H9 (cell line): ENCODE measurements at regions not wholly inside any gene's neighbourhood (a gene's known extent, or its start where the extent isn't known, plus 50 kb on each side); places are given as distances from the start of the nearest gene placed in this dataset.
"Not testable (repeated sequence)": the region's sequence is repeated elsewhere in the genome, so short reads cannot be mapped to it uniquely, and the experiment has no call there.

ENCODE experiments used
- DNase-seq: peaks from one replicate; pipeline ENCODE4 v3.0.0-alpha.2; 2017
- H2AFZ ChIP-seq: one replicate; pipeline ENCODE4 v1.6.1; 2013; ENCODE audit warnings: mild to moderate bottlenecking, low read length, control low read depth, moderate library complexity
- H2AK5ac ChIP-seq: 2 replicates; pipeline ENCODE4 v1.6.1; 2013; ENCODE audit warnings: low read length, control low read depth, mixed read lengths; ENCODE audit not compliant: insufficient read length
- H2BK120ac ChIP-seq: one replicate; pipeline ENCODE4 v1.6.1; 2013; ENCODE audit warnings: low read depth, mild to moderate bottlenecking, low read length, control low read depth, inconsistent platforms; ENCODE audit not compliant: poor library complexity, severe bottlenecking
- H2BK12ac ChIP-seq: 2 replicates; pipeline ENCODE4 v1.6.1; 2013; ENCODE audit warnings: low read length, control low read depth, mixed read lengths, low read depth; ENCODE audit not compliant: insufficient read length
- H2BK15ac ChIP-seq: 2 replicates; pipeline ENCODE4 v1.6.1; 2013; ENCODE audit warnings: low read depth, low read length, control low read depth
- H2BK20ac ChIP-seq: one replicate; pipeline ENCODE4 v1.6.1; 2013; ENCODE audit warnings: low read depth, mild to moderate bottlenecking, low read length, control low read depth, inconsistent platforms; ENCODE audit not compliant: poor library complexity, severe bottlenecking
- H2BK5ac ChIP-seq: 2 replicates; pipeline ENCODE4 v1.6.1; 2013; ENCODE audit warnings: low read length, control low read depth, mixed read lengths; ENCODE audit not compliant: insufficient read length
- H3K14ac ChIP-seq: 2 replicates; pipeline ENCODE4 v1.6.1; 2013; ENCODE audit warnings: low read length, control low read depth; ENCODE audit not compliant: insufficient read depth
- H3K18ac ChIP-seq: 2 replicates; pipeline ENCODE4 v1.6.1; 2013; ENCODE audit warnings: low read depth, mild to moderate bottlenecking, mixed read lengths, low read length, control low read depth; ENCODE audit not compliant: insufficient read length
- H3K23ac ChIP-seq: 2 replicates; pipeline ENCODE4 v1.6.1; 2013; ENCODE audit warnings: low read length, control low read depth, mixed read lengths, low read depth; ENCODE audit not compliant: insufficient read length
- H3K23me2 ChIP-seq: 2 replicates; pipeline ENCODE4 v1.6.1; 2013; ENCODE audit warnings: low read depth, mild to moderate bottlenecking, mixed read lengths, low read length, control low read depth; ENCODE audit not compliant: insufficient read length, poor library complexity, severe bottlenecking
- H3K27ac ChIP-seq: 2 replicates; pipeline ENCODE4 v1.5.1; 2013; ENCODE audit warnings: low read length, control low read depth, mixed read lengths, low read depth; ENCODE audit not compliant: insufficient read length
- H3K27me3 ChIP-seq: 2 replicates; pipeline ENCODE4 v1.6.1; 2013; ENCODE audit warnings: low read length, control low read depth, inconsistent platforms; ENCODE audit not compliant: insufficient read depth
- H3K4ac ChIP-seq: 2 replicates; pipeline ENCODE4 v1.6.1; 2013; ENCODE audit warnings: low read depth, mild to moderate bottlenecking, control low read depth, inconsistent platforms, low read length, moderate library complexity
- H3K4me1 ChIP-seq: 2 replicates; pipeline ENCODE4 v1.6.1; 2013; ENCODE audit warnings: low read length, control low read depth, inconsistent platforms; ENCODE audit not compliant: insufficient read depth
- H3K4me2 ChIP-seq: 2 replicates; pipeline ENCODE4 v1.6.1; 2013; ENCODE audit warnings: low read length, control low read depth, mixed read lengths; ENCODE audit not compliant: insufficient read length, insufficient read depth
- H3K56ac ChIP-seq: 2 replicates; pipeline ENCODE4 v1.6.1; 2013; ENCODE audit warnings: low read depth, mild to moderate bottlenecking, mixed read lengths, low read length, control low read depth; ENCODE audit not compliant: insufficient read length
- H3K79me1 ChIP-seq: 2 replicates; pipeline ENCODE4 v1.6.1; 2013; ENCODE audit warnings: low read depth, mild to moderate bottlenecking, moderate library complexity, low read length, control low read depth, inconsistent platforms; ENCODE audit not compliant: insufficient read depth, poor library complexity, severe bottlenecking
- H3K79me2 ChIP-seq: 2 replicates; pipeline ENCODE4 v1.6.1; 2013; ENCODE audit warnings: low read length, control low read depth, inconsistent platforms; ENCODE audit not compliant: insufficient read depth
- H3K9ac ChIP-seq: 2 replicates; pipeline ENCODE4 v1.6.1; 2013; ENCODE audit warnings: low read length, control low read depth, mixed read lengths; ENCODE audit not compliant: insufficient read length; ENCODE audit errors: extremely low read depth
- H3K9me3 ChIP-seq: one replicate; pipeline ENCODE4 v1.6.1; 2013; ENCODE audit warnings: low read depth, low read length, inconsistent platforms; ENCODE audit not compliant: control insufficient read depth
- H3T11ph ChIP-seq: one replicate; pipeline ENCODE4 v1.6.1; 2013; ENCODE audit warnings: mild to moderate bottlenecking, low read length, control low read depth, inconsistent platforms
- H4K20me1 ChIP-seq: one replicate; pipeline ENCODE4 v1.6.1; 2013; ENCODE audit not compliant: control insufficient read depth, insufficient read length, insufficient read depth
- H4K5ac ChIP-seq: 2 replicates; pipeline ENCODE4 v1.6.1; 2013; ENCODE audit warnings: low read depth, mild to moderate bottlenecking, mixed read lengths, low read length, control low read depth; ENCODE audit not compliant: insufficient read length
- H4K8ac ChIP-seq: replicated peaks from 2 replicates; pipeline ENCODE4 v1.6.1; 2013; ENCODE audit warnings: low read length, control low read depth, mixed read lengths, low read depth; ENCODE audit not compliant: insufficient read length
- H4K91ac ChIP-seq: 2 replicates; pipeline ENCODE4 v1.6.1; 2013; ENCODE audit warnings: low read depth, mild to moderate bottlenecking, moderate library complexity, mixed read lengths, low read length, control low read depth; ENCODE audit not compliant: insufficient read length
- H3K27ac Mint-ChIP-seq, 3 experiments: 2 replicates in 2 of 3; 3 replicates in 1 of 3; pipeline ENCODE4 v1.8.0; 2020 to 2021; ENCODE audit warnings: mixed read lengths in 3 of 3, mild to moderate bottlenecking in 1 of 3, moderate library complexity in 1 of 3
- H3K27me3 Mint-ChIP-seq: 2 replicates; pipeline ENCODE4 v1.8.0; 2021; ENCODE audit warnings: low read depth, mild to moderate bottlenecking, moderate library complexity, mixed read lengths
- H3K36me3 Mint-ChIP-seq, 3 experiments: 2 replicates in 2 of 3; 3 replicates in 1 of 3; pipeline ENCODE4 v1.8.0; 2020 to 2021; ENCODE audit warnings: low read depth in 3 of 3, mixed read lengths in 3 of 3; ENCODE audit not compliant: insufficient read depth in 1 of 3
- H3K4me1 Mint-ChIP-seq, 2 experiments: 2 replicates each; pipeline ENCODE4 v1.8.0; 2020; ENCODE audit warnings: mixed read lengths in 2 of 2
- H3K4me3 Mint-ChIP-seq, 2 experiments: 2 replicates in 1 of 2; 3 replicates in 1 of 2; pipeline ENCODE4 v1.8.0; 2020 to 2021; ENCODE audit warnings: mild to moderate bottlenecking in 2 of 2, mixed read lengths in 2 of 2, moderate library complexity in 1 of 2
- H3K9me3 Mint-ChIP-seq, 2 experiments: 2 replicates in 1 of 2; 3 replicates in 1 of 2; pipeline ENCODE4 v1.8.0; 2020; ENCODE audit warnings: mild to moderate bottlenecking in 2 of 2, mixed read lengths in 2 of 2, moderate library complexity in 1 of 2
- WGBS: extraction: QIAGEN DNeasy Blood & Tissue Kit; methylation state at CpG from one replicate; pipeline ENCODE4 v1.1.7; 2013; ENCODE audit warnings: missing lambda C conversion rate, low lambda C conversion rate, mixed read lengths; ENCODE audit not compliant: insufficient read length; ENCODE audit errors: extremely low coverage; 5-methylcytosine and 5-hydroxymethylcytosine counted together

- H3K4me3 Mint-ChIP-seq, H2BK12ac ChIP-seq, H3K79me2 ChIP-seq, H2AFZ ChIP-seq, H3K27me3 Mint-ChIP-seq, H3K56ac ChIP-seq, H3K23me2 ChIP-seq, H2BK5ac ChIP-seq, H2BK20ac ChIP-seq, H3K9ac ChIP-seq, H4K20me1 ChIP-seq, H2AK5ac ChIP-seq, DNase-seq, H3K4ac ChIP-seq, H3K18ac ChIP-seq, H2BK120ac ChIP-seq, H4K91ac ChIP-seq, H3K9me3 Mint-ChIP-seq, H4K8ac ChIP-seq, H3K79me1 ChIP-seq, H3K4me1 ChIP-seq, H3K27ac Mint-ChIP-seq, H3K14ac ChIP-seq, H3K23ac ChIP-seq, H4K5ac ChIP-seq, H2BK15ac ChIP-seq, H3K27me3 ChIP-seq, H3K27ac ChIP-seq, H3T11ph ChIP-seq, H3K9me3 ChIP-seq, H3K4me2 ChIP-seq: not testable (repeated sequence)
- H3K4me1 Mint-ChIP-seq: peaks cover 24 to 26% of the 10 kb centered on the region in 2 experiments
- H3K36me3 Mint-ChIP-seq: peaks cover 3 to 13% (median 11%) of the 10 kb centered on the region in 3 experiments; a peak in 5 of 7 replicates
- no CpG with 5 or more reads among the region's 3 CpGs for WGBS
Measured at GRCh38 chr7:76723928-76724327, 96.8 kb upstream of the POMZP3 start.

- WGBS: no CpG with 5 or more reads among the region's 4 CpGs
- not testable (repeated sequence) for H3K4me2 ChIP-seq, H4K5ac ChIP-seq, H2BK120ac ChIP-seq, H3K79me1 ChIP-seq, H3K56ac ChIP-seq, H3K9me3 ChIP-seq, H3K27ac Mint-ChIP-seq, H3K14ac ChIP-seq, H3K23me2 ChIP-seq, H4K91ac ChIP-seq, H3K4me1 ChIP-seq, H4K8ac ChIP-seq, H3K27me3 Mint-ChIP-seq, H3K9ac ChIP-seq, H3K18ac ChIP-seq, H2BK5ac ChIP-seq, H2AK5ac ChIP-seq, H3K4me1 Mint-ChIP-seq, H2BK20ac ChIP-seq, H3K27me3 ChIP-seq, H3K23ac ChIP-seq, DNase-seq, H3K27ac ChIP-seq, H4K20me1 ChIP-seq, H2AFZ ChIP-seq, H3K79me2 ChIP-seq, H3K4ac ChIP-seq, H3T11ph ChIP-seq, H2BK12ac ChIP-seq, H3K4me3 Mint-ChIP-seq, H2BK15ac ChIP-seq
- Mint-ChIP-seq H3K9me3 (peaks cover 21 to 25% of the 10 kb centered on the region in 2 experiments), H3K36me3 (peaks cover 14 to 22% (median 17%) of the 10 kb centered on the region in 3 experiments)
Measured at GRCh38 chr7:76716551-76716950, 89.5 kb upstream of the POMZP3 start.
